Ovary (tissue), 3 donors: ENCODE measurements at regions not wholly inside any gene's neighbourhood (a gene's known extent, or its start where the extent isn't known, plus 50 kb on each side); places are given as distances from the start of the nearest gene placed in this dataset.

Experiments
- EP300 ChIP-seq: sonication (generic); formaldehyde crosslinking; IDR thresholded peaks from one replicate; pipeline ENCODE4 v1.6.1; 2017; ENCODE audit warnings: antibody characterized with exemption
- TF ChIP-seq, protein P1 (sequence below), 3 donors: fragments of 450-650 bp in 2 of 3; fragments of 200-600 bp in 1 of 3; IDR thresholded peaks; one replicate each; pipeline versions ENCODE4 v1.5.1 to v1.8.0; 2016 to 2022; ENCODE audit warnings: antibody characterized with exemption in 3 of 3, mild to moderate bottlenecking in 1 of 3
- donor health status: DM: no; HTN: no; CAD: no.

- TF ChIP-seq, protein P1, sequence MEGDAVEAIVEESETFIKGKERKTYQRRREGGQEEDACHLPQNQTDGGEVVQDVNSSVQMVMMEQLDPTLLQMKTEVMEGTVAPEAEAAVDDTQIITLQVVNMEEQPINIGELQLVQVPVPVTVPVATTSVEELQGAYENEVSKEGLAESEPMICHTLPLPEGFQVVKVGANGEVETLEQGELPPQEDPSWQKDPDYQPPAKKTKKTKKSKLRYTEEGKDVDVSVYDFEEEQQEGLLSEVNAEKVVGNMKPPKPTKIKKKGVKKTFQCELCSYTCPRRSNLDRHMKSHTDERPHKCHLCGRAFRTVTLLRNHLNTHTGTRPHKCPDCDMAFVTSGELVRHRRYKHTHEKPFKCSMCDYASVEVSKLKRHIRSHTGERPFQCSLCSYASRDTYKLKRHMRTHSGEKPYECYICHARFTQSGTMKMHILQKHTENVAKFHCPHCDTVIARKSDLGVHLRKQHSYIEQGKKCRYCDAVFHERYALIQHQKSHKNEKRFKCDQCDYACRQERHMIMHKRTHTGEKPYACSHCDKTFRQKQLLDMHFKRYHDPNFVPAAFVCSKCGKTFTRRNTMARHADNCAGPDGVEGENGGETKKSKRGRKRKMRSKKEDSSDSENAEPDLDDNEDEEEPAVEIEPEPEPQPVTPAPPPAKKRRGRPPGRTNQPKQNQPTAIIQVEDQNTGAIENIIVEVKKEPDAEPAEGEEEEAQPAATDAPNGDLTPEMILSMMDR (IDR thresholded peaks at IDR 0.05): no peak
- TF ChIP-seq EP300: no peak
These were observed 99.3 kb downstream of the C1QL2 start for GRCh38 chr2:119059287-119059686.
